ENCODE measurements at regions not wholly inside any gene's neighbourhood (a gene's known extent, or its start where the extent isn't known, plus 50 kb on each side); places are given as distances from the start of the nearest gene placed in this dataset.

GRCh38 chr3:150179330-150179729 lies 208.6 kb upstream of the PFN2 start:
- TF ChIP-seq CTCF (IDR thresholded peaks at IDR 0.05) (no peak), EZH2 (IDR thresholded peaks at IDR 0.05; ENCODE audit: borderline replicate concordance, insufficient read depth, low read depth, low read length, poor library complexity, severe bottlenecking) (no peak)
